ENCODE measurements at regions not wholly inside any gene's neighbourhood (a gene's known extent, or its start where the extent isn't known, plus 50 kb on each side); places are given as distances from the start of the nearest gene placed in this dataset.

DNA sequence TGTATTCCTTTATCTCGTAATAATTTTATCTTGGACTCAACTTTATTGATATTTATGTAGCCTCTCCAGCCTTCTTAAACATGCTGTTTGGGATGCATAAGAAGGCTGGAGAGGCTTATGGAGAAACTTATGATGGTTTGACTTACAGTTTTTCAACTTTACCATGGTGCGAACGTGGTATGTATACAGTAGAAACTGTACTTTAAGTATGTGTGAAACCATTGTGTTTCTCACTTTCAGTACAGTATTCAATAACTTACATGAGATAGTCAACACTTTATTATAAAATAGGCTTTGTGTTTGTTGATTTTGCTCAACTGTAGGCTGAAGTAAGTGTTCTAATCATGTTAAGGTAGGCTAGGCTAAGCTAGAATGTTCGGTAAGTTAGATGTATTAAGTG lies 206.8 kb downstream of the SEC14L1 start:
- H3K36me3 ChIP-seq, result no peaks in the 10 kb centered on the region
- no peak overlapping the region for H3K27ac ChIP-seq (replicated peaks)
- peaks cover 37% of the 10 kb centered on the region for H3K4me1 ChIP-seq
- no peak for DNase-seq
- H3K9me3 ChIP-seq (replicated peaks), result peaks cover 7% of the 10 kb centered on the region
- H3K27me3 ChIP-seq (ENCODE audit: low read depth), result no peaks in the 10 kb centered on the region
- no peak overlapping the region for H3K4me3 ChIP-seq
- intact Hi-C loops (cut with micrococcal nuclease), result no loop called here
- TF ChIP-seq, protein P1, sequence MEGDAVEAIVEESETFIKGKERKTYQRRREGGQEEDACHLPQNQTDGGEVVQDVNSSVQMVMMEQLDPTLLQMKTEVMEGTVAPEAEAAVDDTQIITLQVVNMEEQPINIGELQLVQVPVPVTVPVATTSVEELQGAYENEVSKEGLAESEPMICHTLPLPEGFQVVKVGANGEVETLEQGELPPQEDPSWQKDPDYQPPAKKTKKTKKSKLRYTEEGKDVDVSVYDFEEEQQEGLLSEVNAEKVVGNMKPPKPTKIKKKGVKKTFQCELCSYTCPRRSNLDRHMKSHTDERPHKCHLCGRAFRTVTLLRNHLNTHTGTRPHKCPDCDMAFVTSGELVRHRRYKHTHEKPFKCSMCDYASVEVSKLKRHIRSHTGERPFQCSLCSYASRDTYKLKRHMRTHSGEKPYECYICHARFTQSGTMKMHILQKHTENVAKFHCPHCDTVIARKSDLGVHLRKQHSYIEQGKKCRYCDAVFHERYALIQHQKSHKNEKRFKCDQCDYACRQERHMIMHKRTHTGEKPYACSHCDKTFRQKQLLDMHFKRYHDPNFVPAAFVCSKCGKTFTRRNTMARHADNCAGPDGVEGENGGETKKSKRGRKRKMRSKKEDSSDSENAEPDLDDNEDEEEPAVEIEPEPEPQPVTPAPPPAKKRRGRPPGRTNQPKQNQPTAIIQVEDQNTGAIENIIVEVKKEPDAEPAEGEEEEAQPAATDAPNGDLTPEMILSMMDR (IDR thresholded peaks at IDR 0.05; ENCODE audit: borderline replicate concordance), result no peak

DNA sequence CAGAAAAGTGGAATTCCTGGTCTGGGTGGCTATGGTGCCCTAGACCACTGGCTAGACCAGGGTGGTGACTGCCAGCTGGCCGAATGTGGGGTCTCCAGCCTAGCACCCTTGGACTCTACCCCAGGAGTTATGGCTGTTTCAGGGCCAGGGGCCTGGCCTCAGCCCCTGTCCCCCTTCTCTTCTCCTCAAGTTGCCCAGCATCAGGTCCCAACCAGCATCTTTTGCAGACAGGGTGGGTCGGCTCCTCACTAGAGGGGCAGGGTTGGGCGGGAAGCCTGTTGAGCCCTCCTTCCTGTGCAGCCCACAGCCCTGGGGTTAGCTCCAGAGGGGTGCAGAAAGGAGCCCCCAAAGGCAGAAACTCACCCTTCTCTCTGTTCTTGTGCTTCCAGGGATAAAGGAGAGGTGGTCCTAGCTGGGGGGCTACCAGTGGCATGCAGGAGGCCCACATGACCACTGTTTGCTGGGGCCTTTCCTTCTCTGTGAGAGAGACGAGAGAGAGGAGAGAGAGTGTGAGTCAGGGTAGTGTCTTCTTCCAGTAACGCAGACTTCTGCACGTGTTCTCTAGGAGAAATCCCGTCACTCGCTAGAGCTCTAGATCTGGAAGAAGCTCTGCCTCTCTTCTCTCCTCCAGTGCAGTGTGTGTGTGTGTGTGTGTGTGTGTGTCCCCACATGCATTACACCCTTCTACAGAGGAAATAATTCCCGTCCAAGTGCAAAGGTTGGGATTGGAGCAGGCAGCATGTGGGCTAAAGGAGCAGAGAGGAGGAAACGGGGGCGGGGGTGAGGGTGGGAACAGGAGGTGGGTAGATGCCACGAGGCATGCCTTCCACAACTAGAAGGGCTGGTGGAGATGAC lies 209.4 kb downstream of the SEC14L1 start:
- intact Hi-C loops (cut with micrococcal nuclease), result no loop called here
- Histone ChIP-seq H3K9me3 (replicated peaks) (no peaks in the 10 kb centered on the region), H3K27ac (replicated peaks) (peak overlapping the region; percentile 94), H3K36me3 (no peaks in the 10 kb centered on the region), H3K27me3 (ENCODE audit: low read depth) (no peaks in the 10 kb centered on the region), H3K4me3 (no peak overlapping the region), H3K4me1 (peaks cover 55% of the 10 kb centered on the region)
- DNase-seq, result no peak
- TF ChIP-seq, protein P1 (IDR thresholded peaks at IDR 0.05; ENCODE audit: borderline replicate concordance), result no peak

DNA sequence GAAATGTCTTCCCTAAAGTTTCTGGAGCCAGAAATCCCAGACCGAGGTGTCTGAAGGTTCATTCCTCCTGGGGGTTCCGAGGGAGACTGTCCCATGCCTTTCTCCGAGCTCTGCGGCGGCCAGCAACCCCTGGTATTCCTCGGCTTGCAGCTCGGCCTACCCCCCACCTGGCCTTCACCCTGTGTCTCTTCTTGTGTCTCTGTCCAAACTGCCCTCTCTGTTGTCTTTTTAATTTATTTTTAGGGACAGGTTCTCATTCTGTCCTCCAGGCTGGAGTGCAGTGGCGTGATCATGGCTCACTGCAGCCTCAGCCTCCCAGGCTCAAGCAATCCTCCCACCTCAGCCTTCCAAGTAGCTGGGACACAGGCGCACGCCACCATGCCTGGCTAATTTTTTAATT lies 211.7 kb downstream of the SEC14L1 start:
- DNase-seq, result no peak
- intact Hi-C loops (cut with micrococcal nuclease), result no loop called here
- Histone ChIP-seq H3K27ac (replicated peaks) (peak overlapping the region; percentile 94), H3K36me3 (no peaks in the 10 kb centered on the region), H3K27me3 (ENCODE audit: low read depth) (no peaks in the 10 kb centered on the region), H3K4me3 (no peak overlapping the region), H3K9me3 (replicated peaks) (no peaks in the 10 kb centered on the region), H3K4me1 (peaks cover 59% of the 10 kb centered on the region)
- TF ChIP-seq, protein P1 (IDR thresholded peaks at IDR 0.05; ENCODE audit: borderline replicate concordance), result no peak

DNA sequence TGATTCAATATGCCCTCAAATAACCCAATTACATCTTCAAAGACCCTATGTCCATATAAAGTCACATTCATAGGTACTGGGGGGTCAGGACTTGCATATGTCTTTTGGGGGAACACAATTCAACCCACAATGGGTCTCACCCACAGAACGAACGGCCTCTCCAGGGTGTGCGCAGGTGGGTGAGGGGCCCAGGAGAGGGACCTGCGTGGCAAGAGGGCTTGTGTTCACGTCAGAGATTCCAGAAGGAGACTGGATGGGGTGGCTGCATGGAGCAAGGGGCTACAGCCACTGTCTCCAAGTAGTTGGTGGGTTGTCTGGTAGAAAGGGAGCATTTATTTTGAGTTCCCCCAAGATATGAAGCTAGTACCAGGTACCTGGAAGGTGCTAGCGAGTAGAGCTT lies 212.2 kb downstream of the SEC14L1 start:
- Histone ChIP-seq H3K4me3 (no peak overlapping the region), H3K4me1 (peaks cover 59% of the 10 kb centered on the region), H3K27ac (replicated peaks) (peak overlapping the region; percentile 94), H3K27me3 (ENCODE audit: low read depth) (no peaks in the 10 kb centered on the region), H3K36me3 (no peaks in the 10 kb centered on the region), H3K9me3 (replicated peaks) (no peaks in the 10 kb centered on the region)
- intact Hi-C loops (cut with micrococcal nuclease), result no loop called here
- no peak for DNase-seq
- TF ChIP-seq, protein P1 (IDR thresholded peaks at IDR 0.05; ENCODE audit: borderline replicate concordance), result no peak

DNA sequence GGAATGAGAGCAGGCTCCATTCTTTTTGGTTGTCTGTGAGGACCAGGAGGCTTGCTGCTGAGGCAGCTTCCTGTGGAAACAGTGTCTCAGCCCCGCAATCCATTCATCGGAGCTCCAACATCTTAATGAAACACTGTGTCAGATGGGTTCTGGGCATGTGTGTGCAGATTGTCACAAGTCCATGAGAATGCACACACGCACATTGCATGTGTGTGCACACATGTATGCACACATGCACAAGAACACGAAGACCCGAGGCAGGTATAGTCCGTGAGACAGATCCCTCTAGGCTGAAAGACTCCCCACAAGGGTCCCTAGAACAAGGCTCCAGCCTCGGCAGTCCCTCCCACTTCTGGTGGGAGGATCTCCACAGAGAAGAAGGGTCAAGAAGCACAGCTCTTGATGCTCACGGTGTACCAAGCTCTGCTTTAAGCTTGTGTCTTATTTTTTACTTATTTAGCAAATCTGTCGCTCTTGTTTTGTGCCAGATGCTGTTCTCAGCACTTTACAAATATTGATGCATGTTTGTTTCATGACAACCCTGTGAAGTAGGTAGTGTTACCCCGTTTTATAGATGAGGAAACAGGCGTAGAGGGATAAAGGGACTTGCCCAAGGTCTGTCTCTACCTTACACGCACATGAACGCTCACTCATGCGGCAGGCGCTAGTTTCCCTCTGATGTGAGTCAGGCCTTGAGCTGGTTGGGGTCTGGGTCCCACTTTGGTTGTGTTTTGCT lies 213.1 kb downstream of the SEC14L1 start:
- peaks cover 59% of the 10 kb centered on the region for H3K4me1 ChIP-seq
- intact Hi-C loops (cut with micrococcal nuclease), result no loop called here

More for the DNA sequence above, 213.1 kb downstream of the SEC14L1 start:
- TF ChIP-seq, protein P1 (IDR thresholded peaks at IDR 0.05; ENCODE audit: borderline replicate concordance), result no peak
- no peak for DNase-seq
- H3K27me3 ChIP-seq (ENCODE audit: low read depth), result no peaks in the 10 kb centered on the region
- peak overlapping the region; percentile 44 for H3K27ac ChIP-seq (replicated peaks)
- H3K4me3 ChIP-seq, result no peak overlapping the region
- H3K9me3 ChIP-seq (replicated peaks), result no peaks in the 10 kb centered on the region
- H3K36me3 ChIP-seq, result no peaks in the 10 kb centered on the region

Measured in left ventricle myocardium inferior (tissue), 1 donor.